NCI-H82 (cell line): ENCODE measurements at regions not wholly inside any gene's neighbourhood (a gene's known extent, or its start where the extent isn't known, plus 50 kb on each side); places are given as distances from the start of the nearest gene placed in this dataset.

ENCODE experiments used
- DNase-seq: peaks from one replicate; lab custom pipeline; 2025; lab: John Stamatoyannopoulos, UW

DNA sequence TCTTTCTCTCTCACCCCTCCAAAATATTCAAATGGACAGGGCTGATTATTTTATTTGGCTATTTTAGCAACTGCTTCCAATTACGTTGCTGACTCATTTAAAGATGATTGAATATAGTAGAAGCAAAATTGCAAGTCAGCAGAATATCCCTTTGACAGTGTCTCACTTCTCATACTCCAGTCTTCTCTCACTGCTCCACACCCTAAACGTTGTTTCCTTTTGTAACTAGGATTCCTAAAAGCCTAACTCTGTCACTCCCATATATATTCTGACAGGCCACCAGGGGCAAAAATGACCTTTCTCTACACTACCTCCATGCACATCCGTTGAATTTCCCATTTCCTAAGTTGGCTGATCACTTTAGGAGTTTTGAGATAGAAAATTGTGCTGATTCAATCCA, 351.1 kb downstream of the RND3 start:
- no peak for DNase-seq

- no peak for DNase-seq
Measured at GRCh38 chr2:150135223-150135883, 352.1 kb downstream of the RND3 start.

GRCh38 chr2:150134223-150134857, 353.1 kb downstream of the RND3 start:
- DNase-seq, result no peak

GRCh38 chr2:150133623-150134022, 353.8 kb downstream of the RND3 start:
- DNase-seq, result no peak

GRCh38 chr2:150129921-150130575, 357.4 kb downstream of the RND3 start:
- no peak for DNase-seq

GRCh38 chr2:150127995-150128394, 359.5 kb downstream of the RND3 start:
- no peak for DNase-seq

DNA sequence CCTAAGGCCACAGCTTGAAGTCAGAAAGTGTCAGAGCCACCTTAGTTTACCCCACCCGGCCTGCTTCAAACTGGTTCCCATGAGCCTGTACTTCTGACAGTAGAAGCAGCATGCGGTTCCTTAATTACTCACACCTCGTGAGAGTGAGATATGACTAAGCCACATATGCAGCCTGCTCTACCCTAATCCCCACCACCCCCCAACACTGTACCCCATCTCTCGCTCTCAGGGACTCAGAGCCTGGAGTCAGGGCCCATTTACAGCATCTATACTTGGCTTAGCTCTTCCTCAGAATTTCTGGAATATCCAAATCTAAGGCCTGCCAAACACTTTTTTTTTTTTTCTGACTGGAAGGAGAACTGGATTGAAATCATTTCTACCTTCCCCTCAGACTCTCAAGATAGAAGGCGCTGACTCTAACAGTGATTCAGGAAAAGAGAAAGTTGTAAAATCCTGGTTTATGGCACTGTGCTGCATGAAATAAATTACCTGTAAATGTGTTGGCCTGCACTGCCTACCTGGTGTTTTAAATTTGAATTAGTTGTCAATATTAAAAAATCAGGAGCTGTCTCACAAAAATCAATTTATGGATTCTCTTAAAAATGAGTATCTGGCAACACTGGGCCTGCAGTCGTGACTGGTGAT, 360.0 kb downstream of the RND3 start:
- no peak for DNase-seq

- DNase-seq, result no peak
Measured at GRCh38 chr2:150126839-150127238, 360.6 kb downstream of the RND3 start.

GRCh38 chr2:150126143-150126740, 361.2 kb downstream of the RND3 start:
- no peak for DNase-seq

DNA sequence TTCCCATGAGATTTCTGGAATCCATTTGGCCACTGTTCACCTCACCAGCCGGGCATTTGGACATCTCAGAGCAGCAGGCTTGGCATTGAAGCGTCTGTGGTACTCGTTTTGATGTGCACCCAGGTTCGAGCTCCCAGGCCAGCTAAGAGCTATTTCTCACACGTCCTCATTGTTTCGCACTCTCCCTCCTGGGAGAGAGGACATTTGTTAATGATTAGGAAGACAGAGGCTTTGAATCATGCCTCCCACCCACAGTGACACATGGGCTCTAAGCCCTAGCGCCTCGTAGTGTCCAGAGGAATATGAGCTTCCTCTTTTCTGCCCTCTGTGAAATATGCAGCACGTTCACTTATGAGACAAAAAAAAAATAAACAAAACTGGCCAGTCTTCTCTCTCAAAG, 361.8 kb downstream of the RND3 start:
- DNase-seq, result no peak

DNA sequence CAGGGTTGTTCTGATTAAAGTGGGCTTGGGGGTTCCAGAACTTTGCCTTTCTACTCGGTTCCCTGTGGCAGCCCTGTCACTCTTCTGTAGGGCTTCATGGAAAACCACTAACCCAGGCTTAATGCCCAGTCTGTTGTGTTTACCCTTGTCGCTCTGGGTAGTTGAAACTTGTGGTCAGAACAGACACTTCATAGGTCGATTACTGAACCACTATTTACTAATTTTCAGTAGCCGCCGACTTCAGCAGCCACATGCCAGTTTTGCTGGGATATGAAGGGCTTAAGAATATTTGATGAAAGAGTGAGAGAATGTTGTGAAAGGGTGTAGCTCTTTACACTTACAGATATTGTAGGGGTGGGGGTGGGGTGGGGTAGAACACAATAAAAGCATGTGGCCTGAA, 362.3 kb downstream of the RND3 start:
- no peak for DNase-seq

DNA sequence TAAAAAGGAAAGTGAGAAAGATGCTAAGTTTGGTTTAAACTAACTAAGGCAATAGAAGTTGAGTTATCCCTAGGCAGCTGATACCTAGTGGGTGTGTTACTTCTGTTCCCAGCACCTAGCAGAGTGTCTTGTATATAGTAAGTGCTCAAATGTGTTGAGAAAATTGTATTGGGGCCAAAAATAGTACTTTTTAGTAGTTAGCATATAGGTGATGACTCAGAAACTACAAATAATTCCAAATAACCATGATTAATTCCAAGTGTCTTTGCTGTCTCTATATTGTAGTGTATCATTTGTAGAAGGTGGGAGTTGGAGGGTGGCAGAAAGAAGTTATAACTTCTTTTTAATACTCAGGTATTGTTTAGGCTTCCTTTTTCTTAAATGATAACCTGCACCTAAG, 362.7 kb downstream of the RND3 start:
- DNase-seq, result no peak

DNA sequence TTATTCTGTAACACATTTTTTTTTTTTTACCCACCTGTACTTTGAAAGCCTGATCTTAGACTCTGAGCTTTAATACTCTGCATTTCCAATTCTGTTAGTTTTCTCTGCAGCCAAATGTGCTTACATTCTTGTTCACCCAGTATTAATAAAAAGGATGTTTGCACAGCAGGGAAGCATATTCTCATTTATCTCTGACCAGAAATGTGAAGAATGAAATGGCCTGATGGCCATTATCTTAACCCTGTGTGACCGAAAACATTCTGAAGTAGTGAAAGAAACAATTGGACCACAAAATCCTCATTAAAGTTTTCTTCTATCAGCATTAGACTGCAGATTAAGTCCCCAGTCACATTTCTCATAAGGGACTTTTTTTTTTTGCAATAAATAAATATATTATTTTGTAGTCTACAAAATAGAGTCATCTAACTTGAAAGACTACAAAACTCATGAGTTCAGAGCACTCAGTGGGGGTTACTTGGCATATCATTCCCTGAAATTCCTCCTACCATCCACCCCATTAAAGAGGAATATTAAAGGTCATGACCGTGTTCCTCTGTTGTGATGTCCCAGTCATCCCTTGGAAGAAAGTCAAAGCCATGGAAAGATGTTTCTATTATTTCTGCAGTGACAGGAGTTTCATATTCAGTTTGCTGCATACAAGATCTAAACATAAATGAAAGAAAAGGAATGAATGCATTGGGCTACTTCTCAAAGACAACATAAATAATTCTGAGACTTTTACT, 364.4 kb downstream of the RND3 start:
- DNase-seq, result no peak

DNA sequence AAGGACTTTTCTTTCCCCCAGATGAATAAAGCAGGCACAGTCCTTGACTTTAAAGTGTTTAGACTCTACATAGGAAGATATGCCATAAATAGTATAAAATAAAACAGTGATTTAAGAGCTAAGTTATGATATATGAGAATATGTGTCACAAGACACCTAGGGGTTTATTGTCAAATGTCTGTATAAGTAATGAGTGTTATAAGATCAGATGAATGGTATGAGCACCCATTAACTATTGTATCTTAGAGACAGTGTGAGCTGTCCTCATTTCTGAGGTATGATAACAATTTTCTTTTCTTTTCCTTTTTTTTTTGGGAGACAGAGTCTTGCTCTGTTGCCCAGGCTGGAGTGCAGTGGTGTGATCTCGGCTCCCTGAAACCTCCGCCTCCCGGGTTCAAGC, 365.3 kb downstream of the RND3 start:
- DNase-seq, result no peak

DNA sequence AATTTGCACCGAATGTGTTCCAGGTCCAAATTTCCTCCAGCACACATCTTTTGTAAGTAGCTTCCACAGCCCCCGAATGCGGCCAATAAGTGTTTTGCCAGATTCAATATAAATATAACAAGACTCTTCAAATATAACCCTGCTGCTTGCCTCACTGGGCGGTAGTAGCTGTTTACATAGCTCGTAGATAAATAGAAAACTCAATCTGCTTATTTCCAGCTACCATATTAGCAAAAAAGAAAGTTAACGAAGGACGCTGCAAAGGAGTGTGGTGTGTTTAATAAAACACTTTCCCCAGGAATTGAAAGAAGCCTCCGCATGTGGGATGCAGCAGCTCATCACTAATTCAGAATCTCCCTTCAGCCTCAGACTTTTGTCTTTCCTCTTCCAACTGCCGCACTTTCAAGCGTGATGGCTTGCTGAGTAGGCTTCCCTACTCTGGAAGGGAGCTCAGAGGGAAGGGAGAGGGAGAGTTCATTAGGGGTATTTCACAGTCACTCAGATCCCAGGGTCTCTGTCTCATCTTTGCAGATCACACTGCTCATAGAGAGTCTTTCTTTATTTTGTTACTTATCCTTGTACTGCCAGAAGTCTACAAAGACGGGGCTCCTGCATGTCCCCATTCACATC, 367.0 kb downstream of the RND3 start:
- no peak for DNase-seq

GRCh38 chr2:150119819-150120218, 367.6 kb downstream of the RND3 start:
- DNase-seq, result no peak

DNA sequence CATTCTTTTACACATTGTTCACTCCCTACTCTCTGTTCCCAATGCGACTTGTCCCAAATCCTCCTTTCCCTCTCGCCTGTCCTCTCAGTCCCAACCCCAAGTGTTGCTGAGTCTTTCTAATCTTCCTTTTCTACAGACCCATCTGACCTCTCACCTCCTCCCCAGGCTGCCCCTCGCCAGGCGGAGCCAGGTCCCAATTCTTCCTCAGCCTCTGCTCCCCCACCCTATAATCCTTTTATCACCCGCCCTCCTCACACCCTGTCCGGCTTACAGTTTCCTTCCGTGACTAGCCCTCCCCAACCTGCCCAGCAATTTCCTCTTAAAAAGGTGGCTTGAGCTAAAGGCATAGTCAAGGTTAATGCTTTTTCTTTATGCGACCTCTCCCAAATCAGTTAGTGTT, 373.4 kb downstream of the RND3 start:
- DNase-seq, result peak; percentile 55

GRCh38 chr2:150110548-150110947, 376.9 kb downstream of the RND3 start:
- no peak for DNase-seq

DNA sequence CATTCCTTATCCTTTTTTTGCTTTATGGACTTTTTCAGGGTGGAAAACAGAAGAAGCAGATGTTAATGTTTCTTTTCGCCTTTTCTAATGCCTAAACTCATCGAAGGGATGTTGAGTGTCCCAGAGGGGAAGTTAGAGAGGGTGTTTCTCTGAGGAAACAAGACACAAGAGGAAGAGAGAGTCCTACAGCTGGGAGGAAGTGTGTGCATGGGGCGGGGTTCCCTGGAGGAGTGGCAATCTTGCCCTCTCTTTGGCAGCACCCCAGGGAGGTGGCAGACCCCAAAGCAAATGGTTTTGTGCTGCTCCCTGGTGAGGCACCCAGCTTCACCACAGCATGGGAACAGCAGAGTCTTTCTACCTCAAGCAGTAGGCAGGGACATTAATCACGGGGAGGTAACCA, 377.6 kb downstream of the RND3 start:
- DNase-seq, result no peak

- no peak for DNase-seq
Measured at GRCh38 chr2:150109028-150109427, 378.4 kb downstream of the RND3 start.

DNA sequence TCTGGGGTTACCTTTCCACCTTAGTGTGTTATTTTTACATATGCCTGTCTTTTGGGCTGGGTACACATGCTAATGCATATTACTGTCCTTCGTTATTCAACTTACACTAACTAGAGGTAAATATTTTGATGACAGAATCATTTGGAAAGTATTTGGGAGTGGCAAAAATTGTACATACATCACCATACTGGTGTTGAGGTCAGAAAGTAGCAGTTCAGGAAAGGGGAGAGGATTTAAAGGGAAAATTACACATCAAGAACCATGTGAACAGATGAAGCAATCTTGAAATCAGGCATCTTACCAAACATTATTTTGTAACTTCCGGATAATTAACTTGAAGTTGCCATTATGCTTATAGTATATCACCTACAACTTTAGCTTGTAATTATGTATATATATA, 379.7 kb downstream of the RND3 start:
- DNase-seq, result no peak
